ENCODE measurements at regions not wholly inside any gene's neighbourhood (a gene's known extent, or its start where the extent isn't known, plus 50 kb on each side); places are given as distances from the start of the nearest gene placed in this dataset.
"Not testable (repeated sequence)": the region's sequence is repeated elsewhere in the genome, so short reads cannot be mapped to it uniquely, and the experiment has no call there.

GRCh38 chr22:22697377-22698117, 53.1 kb downstream of the GGTLC2 start:
- peaks cover 3% of the 10 kb centered on the region for H3K27me3 Mint-ChIP-seq (ENCODE audit: low read depth)
- no peak overlapping the region for H3K4me3 Mint-ChIP-seq
- H3K4me1 Mint-ChIP-seq (ENCODE audit: low read depth): peaks cover 4% of the 10 kb centered on the region
- H3K9me3 Mint-ChIP-seq: no peaks in the 10 kb centered on the region
- no peaks in the 10 kb centered on the region for H3K36me3 Mint-ChIP-seq (ENCODE audit: insufficient read depth)
- DNase-seq (no peak), ATAC-seq (no peak)

DNA sequence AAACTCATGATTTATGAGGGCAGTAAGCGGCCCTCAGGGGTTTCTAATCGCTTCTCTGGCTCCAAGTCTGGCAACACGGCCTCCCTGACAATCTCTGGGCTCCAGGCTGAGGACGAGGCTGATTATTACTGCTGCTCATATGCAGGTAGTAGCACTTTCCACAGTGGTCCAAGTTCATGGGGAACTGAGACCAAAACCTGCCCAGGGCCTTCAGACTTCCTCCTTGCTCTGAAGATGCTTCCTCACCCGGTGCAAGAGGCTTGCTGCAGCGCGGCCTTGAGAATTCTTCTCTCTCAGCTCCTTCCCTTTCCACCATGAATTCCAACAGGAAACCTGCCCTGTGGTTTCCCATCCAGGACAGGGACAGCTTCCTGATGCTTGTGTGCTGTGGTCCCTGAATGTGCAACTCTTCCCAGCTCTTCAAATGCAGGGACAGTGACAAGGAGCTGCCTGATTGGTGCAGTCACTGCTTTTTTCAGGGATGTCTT, 53.9 kb downstream of the GGTLC2 start:
- H3K4me3 Mint-ChIP-seq: no peak overlapping the region
- peaks cover under 1% of the 10 kb centered on the region for H3K4me1 Mint-ChIP-seq (ENCODE audit: low read depth)
- ATAC-seq (no peak), DNase-seq (no peak)
- peaks cover 3% of the 10 kb centered on the region for H3K27me3 Mint-ChIP-seq (ENCODE audit: low read depth)
- no peaks in the 10 kb centered on the region for H3K36me3 Mint-ChIP-seq (ENCODE audit: insufficient read depth)
- H3K9me3 Mint-ChIP-seq: no peaks in the 10 kb centered on the region

GRCh38 chr22:22700631-22701030, 56.2 kb downstream of the GGTLC2 start:
- ATAC-seq: no peak
- no peaks in the 10 kb centered on the region for H3K4me1 Mint-ChIP-seq (ENCODE audit: low read depth)

GRCh38 chr22:22701557-22701956, 57.1 kb downstream of the GGTLC2 start:
- H3K27me3 Mint-ChIP-seq (ENCODE audit: low read depth); H3K4me3 Mint-ChIP-seq; H3K9me3 Mint-ChIP-seq; ATAC-seq; H3K36me3 Mint-ChIP-seq (ENCODE audit: insufficient read depth); DNase-seq; H3K4me1 Mint-ChIP-seq (ENCODE audit: low read depth): not testable (repeated sequence)

More at GRCh38 chr22:22700631-22701030, 56.2 kb downstream of the GGTLC2 start:
- no peaks in the 10 kb centered on the region for H3K36me3 Mint-ChIP-seq (ENCODE audit: insufficient read depth)
- peaks cover 3% of the 10 kb centered on the region for H3K27me3 Mint-ChIP-seq (ENCODE audit: low read depth)
- no peaks in the 10 kb centered on the region for H3K9me3 Mint-ChIP-seq
- no peak for DNase-seq
- H3K4me3 Mint-ChIP-seq: no peak overlapping the region

- Mint-ChIP-seq H3K9me3 (no peaks in the 10 kb centered on the region), H3K4me3 (no peak overlapping the region), H3K36me3 (ENCODE audit: insufficient read depth) (no peaks in the 10 kb centered on the region), H3K27me3 (ENCODE audit: low read depth) (no peaks in the 10 kb centered on the region), H3K4me1 (ENCODE audit: low read depth) (no peaks in the 10 kb centered on the region)
- no peak for ATAC-seq
- no peak for DNase-seq
Measured at GRCh38 chr22:22702237-22703202, 58.1 kb downstream of the GGTLC2 start.

GRCh38 chr22:22703203-22703570, 58.8 kb downstream of the GGTLC2 start:
- no peaks in the 10 kb centered on the region for H3K4me1 Mint-ChIP-seq (ENCODE audit: low read depth)
- H3K4me3 Mint-ChIP-seq: no peak overlapping the region
- no peak for ATAC-seq
- H3K36me3 Mint-ChIP-seq (ENCODE audit: insufficient read depth): no peaks in the 10 kb centered on the region
- no peak for DNase-seq
- no peaks in the 10 kb centered on the region for H3K27me3 Mint-ChIP-seq (ENCODE audit: low read depth)
- H3K9me3 Mint-ChIP-seq: no peaks in the 10 kb centered on the region

- ATAC-seq: no peak
- H3K4me3 Mint-ChIP-seq: no peak overlapping the region
- no peak for DNase-seq
- no peaks in the 10 kb centered on the region for H3K27me3 Mint-ChIP-seq (ENCODE audit: low read depth)
- H3K9me3 Mint-ChIP-seq: no peaks in the 10 kb centered on the region
- no peaks in the 10 kb centered on the region for H3K36me3 Mint-ChIP-seq (ENCODE audit: insufficient read depth)
- H3K4me1 Mint-ChIP-seq (ENCODE audit: low read depth): no peaks in the 10 kb centered on the region
Measured at GRCh38 chr22:22703715-22704114, 59.3 kb downstream of the GGTLC2 start.

DNA sequence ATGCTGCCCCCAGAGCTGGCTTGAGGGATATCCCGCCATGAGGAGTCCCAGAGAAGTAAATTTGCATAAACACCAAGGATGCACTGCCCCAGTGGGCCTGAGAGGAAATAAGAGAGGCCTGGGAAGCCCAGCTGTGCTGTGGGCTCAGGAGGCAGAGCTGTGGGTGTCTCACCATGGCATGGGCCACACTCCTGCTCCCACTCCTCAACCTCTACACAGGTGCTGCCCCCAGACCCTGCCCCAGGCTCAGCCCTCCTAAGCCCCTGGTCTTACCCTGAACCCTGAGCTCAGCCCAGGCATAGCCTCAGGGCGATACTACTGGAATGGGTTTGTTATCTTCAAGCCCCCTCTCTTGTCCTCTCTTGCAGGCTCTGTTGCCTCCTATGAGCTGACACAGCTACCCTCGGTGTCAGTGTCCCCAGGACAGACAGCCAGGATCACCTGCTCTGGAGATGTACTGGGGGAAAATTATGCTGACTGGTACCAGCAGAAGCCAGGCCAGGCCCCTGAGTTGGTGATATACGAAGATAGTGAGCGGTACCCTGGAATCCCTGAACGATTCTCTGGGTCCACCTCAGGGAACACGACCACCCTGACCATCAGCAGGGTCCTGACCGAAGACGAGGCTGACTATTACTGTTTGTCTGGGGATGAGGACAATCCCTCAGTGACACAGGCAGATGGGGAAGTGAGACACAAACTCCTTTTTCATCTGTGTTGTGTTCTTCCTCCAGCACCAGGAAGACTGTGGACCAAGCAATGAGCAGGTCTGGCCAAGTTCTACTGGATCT, 59.9 kb downstream of the GGTLC2 start:
- Mint-ChIP-seq H3K4me3 (no peak overlapping the region), H3K36me3 (ENCODE audit: insufficient read depth) (no peaks in the 10 kb centered on the region), H3K27me3 (ENCODE audit: low read depth) (no peaks in the 10 kb centered on the region), H3K9me3 (no peaks in the 10 kb centered on the region), H3K4me1 (ENCODE audit: low read depth) (no peaks in the 10 kb centered on the region)
- ATAC-seq (no peak), DNase-seq (no peak)

- H3K36me3 Mint-ChIP-seq (ENCODE audit: insufficient read depth): no peaks in the 10 kb centered on the region
- no peak overlapping the region for H3K4me3 Mint-ChIP-seq
- H3K4me1 Mint-ChIP-seq (ENCODE audit: low read depth): no peaks in the 10 kb centered on the region
- DNase-seq: no peak
- no peak for ATAC-seq
- H3K9me3 Mint-ChIP-seq: no peaks in the 10 kb centered on the region
- H3K27me3 Mint-ChIP-seq (ENCODE audit: low read depth): no peaks in the 10 kb centered on the region
Measured at GRCh38 chr22:22705328-22706100, 61.1 kb downstream of the GGTLC2 start.

GRCh38 chr22:22706253-22706915, 62.0 kb downstream of the GGTLC2 start:
- no peak overlapping the region for H3K4me3 Mint-ChIP-seq
- no peaks in the 10 kb centered on the region for H3K9me3 Mint-ChIP-seq
- ATAC-seq: no peak
- H3K27me3 Mint-ChIP-seq (ENCODE audit: low read depth): no peaks in the 10 kb centered on the region
- no peaks in the 10 kb centered on the region for H3K36me3 Mint-ChIP-seq (ENCODE audit: insufficient read depth)
- peaks cover 3% of the 10 kb centered on the region for H3K4me1 Mint-ChIP-seq (ENCODE audit: low read depth)
- no peak for DNase-seq

- Mint-ChIP-seq H3K27me3 (ENCODE audit: low read depth) (no peaks in the 10 kb centered on the region), H3K4me3 (no peak overlapping the region), H3K36me3 (ENCODE audit: insufficient read depth) (no peaks in the 10 kb centered on the region), H3K9me3 (no peaks in the 10 kb centered on the region), H3K4me1 (ENCODE audit: low read depth) (peaks cover 5% of the 10 kb centered on the region)
- ATAC-seq (no peak), DNase-seq (no peak)
Measured at GRCh38 chr22:22709719-22710445, 65.5 kb downstream of the GGTLC2 start.

DNA sequence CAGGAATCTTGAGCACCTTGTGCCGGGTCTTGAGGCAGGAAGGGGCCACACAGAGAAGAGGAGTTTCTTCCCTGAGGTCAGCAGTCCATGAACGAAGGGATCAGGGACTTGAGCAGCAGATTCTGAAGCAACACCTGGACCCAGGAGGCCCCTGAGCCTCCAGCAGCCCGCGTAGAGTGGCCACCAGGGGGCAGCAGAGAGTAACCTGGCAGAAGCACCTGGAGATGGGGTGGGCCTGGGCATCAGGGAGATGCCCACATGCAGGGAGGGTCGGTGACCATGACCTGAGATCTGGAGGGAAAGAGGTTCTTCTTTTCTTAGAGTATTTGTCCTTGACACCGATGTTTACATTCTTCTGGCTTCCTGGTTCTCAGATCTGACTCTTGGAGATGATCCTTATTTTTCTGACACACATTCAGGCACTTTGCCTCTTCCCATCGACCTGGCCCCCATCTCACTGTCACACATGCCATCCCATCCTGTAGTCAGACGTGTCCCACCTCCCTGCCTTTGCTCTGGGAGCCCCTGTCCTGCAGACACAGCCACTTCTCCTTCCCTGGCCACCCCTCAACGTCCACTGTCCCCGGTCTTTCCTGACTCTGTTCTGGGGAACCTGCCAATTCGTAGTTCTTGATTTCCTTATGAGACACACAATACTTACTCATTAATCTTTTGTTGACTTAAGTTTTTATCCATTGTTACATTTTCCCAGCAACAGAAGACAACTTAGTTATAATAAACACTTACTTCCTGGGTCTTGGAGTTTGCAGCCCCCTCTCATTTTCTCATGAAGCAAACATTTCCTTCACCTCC, 66.5 kb downstream of the GGTLC2 start:
- Mint-ChIP-seq H3K4me3 (no peak overlapping the region), H3K27me3 (ENCODE audit: low read depth) (no peaks in the 10 kb centered on the region), H3K4me1 (ENCODE audit: low read depth) (peaks cover 5% of the 10 kb centered on the region), H3K9me3 (no peaks in the 10 kb centered on the region), H3K36me3 (ENCODE audit: insufficient read depth) (no peaks in the 10 kb centered on the region)
- DNase-seq (peak; percentile 76), ATAC-seq (peak in 1 of 2 donors; percentile 84)

Measured in activated T-cell treated with anti-CD3 and anti-CD28 coated beads, Interleukin-2, amount 50 U/mL, for 4 hours (primary cell).